Vagina (tissue), 2 donors: ENCODE measurements at regions not wholly inside any gene's neighbourhood (a gene's known extent, or its start where the extent isn't known, plus 50 kb on each side); places are given as distances from the start of the nearest gene placed in this dataset.

ENCODE experiments used
- DNase-seq, 2 donors: peaks; one replicate each; pipeline ENCODE4 v3.0.0-alpha.2; 2017; ENCODE audit errors: extremely low spot score in 2 of 2
- H3K27ac ChIP-seq: fragments of 200-600 bp; sonication (generic); one replicate; pipeline ENCODE4 v1.5.1; 2019
- H3K27me3 ChIP-seq: fragments of 200-600 bp; sonication (generic); one replicate; pipeline ENCODE4 v1.5.1; 2019
- H3K36me3 ChIP-seq, 2 donors: fragments of 200-600 bp; sonication (generic); one replicate each; pipeline ENCODE4 v1.5.1; 2017 to 2019
- H3K4me1 ChIP-seq: fragments of 200-600 bp; sonication (generic); one replicate; pipeline ENCODE4 v1.5.1; 2019
- H3K4me3 ChIP-seq, 2 donors: fragments of 200-600 bp; sonication (generic); 1 replicate in 1 of 2; 2 replicates in 1 of 2; pipeline ENCODE4 v1.5.1; 2016 to 2019
- H3K9me3 ChIP-seq: fragments of 200-600 bp; sonication (generic); one replicate; pipeline ENCODE4 v1.5.1; 2019
- POLR2A ChIP-seq, 2 donors: fragments of 450-650 bp; IDR thresholded peaks; one replicate each; pipeline ENCODE4 v1.6.1; 2017; ENCODE audit warnings: antibody characterized with exemption in 2 of 2, mild to moderate bottlenecking in 2 of 2, moderate library complexity in 2 of 2
- POLR2AphosphoS5 ChIP-seq, 2 donors: sonication (generic); formaldehyde crosslinking; IDR thresholded peaks; one replicate each; pipeline ENCODE4 v1.9.0; 2017; ENCODE audit warnings: antibody characterized with exemption in 2 of 2, mild to moderate bottlenecking in 2 of 2, low read depth in 1 of 2; ENCODE audit not compliant: insufficient read depth in 1 of 2
- intact Hi-C: fragments of 100-400 bp; cut with DNase I; formaldehyde crosslinking; loops from one replicate; pipeline ENCODE4 v1.15.1; 2023
- TF ChIP-seq, protein P1 (sequence below), 3 experiments: fragments of 450-650 bp in 2 of 3; fragments of 200-600 bp in 1 of 3; sonication (generic) in 1 of 3; IDR thresholded peaks; one replicate each; pipeline ENCODE4 v1.5.1; 2017 to 2019; ENCODE audit warnings: antibody characterized with exemption in 3 of 3, mild to moderate bottlenecking in 2 of 3, moderate library complexity in 2 of 3

GRCh38 chr2:82789851-82790205 is 1669.3 kb downstream of the SUCLG1 start:
- intact Hi-C loops: no loop called here
- Histone ChIP-seq H3K4me3 (no peak overlapping the region), H3K27me3 (no peaks in the 10 kb centered on the region), H3K27ac (no peak overlapping the region), H3K36me3 (no peaks in the 10 kb centered on the region), H3K9me3 (no peaks in the 10 kb centered on the region), H3K4me1 (no peaks in the 10 kb centered on the region)
- DNase-seq: no peak
- TF ChIP-seq POLR2AphosphoS5 (IDR thresholded peaks at IDR 0.05; ENCODE audit: insufficient read depth in 1 of 2, low read depth in 1 of 2) (no peak), POLR2A (IDR thresholded peaks at IDR 0.05) (no peak)
- TF ChIP-seq, protein P1, sequence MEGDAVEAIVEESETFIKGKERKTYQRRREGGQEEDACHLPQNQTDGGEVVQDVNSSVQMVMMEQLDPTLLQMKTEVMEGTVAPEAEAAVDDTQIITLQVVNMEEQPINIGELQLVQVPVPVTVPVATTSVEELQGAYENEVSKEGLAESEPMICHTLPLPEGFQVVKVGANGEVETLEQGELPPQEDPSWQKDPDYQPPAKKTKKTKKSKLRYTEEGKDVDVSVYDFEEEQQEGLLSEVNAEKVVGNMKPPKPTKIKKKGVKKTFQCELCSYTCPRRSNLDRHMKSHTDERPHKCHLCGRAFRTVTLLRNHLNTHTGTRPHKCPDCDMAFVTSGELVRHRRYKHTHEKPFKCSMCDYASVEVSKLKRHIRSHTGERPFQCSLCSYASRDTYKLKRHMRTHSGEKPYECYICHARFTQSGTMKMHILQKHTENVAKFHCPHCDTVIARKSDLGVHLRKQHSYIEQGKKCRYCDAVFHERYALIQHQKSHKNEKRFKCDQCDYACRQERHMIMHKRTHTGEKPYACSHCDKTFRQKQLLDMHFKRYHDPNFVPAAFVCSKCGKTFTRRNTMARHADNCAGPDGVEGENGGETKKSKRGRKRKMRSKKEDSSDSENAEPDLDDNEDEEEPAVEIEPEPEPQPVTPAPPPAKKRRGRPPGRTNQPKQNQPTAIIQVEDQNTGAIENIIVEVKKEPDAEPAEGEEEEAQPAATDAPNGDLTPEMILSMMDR (IDR thresholded peaks at IDR 0.05): no peak

- Histone ChIP-seq H3K9me3 (no peaks in the 10 kb centered on the region), H3K27ac (no peak overlapping the region), H3K4me1 (no peaks in the 10 kb centered on the region), H3K27me3 (no peaks in the 10 kb centered on the region), H3K4me3 (no peak overlapping the region), H3K36me3 (no peaks in the 10 kb centered on the region)
- DNase-seq: no peak
- intact Hi-C loops: no loop called here
- TF ChIP-seq, protein P1 (IDR thresholded peaks at IDR 0.05): no peak
- TF ChIP-seq POLR2A (IDR thresholded peaks at IDR 0.05): no peak
- no peak for TF ChIP-seq POLR2AphosphoS5 (IDR thresholded peaks at IDR 0.05; ENCODE audit: insufficient read depth in 1 of 2, low read depth in 1 of 2)
Observed at GRCh38 chr2:82781176-82781915, 1677.7 kb downstream of the SUCLG1 start.

DNA sequence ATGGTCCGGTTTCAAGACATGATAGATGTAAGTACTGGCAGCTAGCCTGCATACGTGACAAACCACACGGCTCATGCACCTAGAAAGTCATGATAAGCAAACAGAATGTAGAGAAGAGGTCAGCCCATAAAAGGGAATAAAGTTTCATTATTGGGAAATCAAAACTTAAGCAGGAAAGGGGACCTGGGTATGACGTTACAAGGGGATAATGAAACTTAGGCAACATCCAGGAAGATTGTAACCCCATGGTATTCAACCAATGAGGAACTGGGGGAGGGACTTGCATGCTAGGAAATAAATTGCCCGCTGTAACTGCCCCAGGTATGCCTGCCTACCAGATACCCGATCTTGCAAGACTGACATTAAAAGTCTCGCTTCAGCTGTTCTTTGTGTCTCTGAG is 1679.0 kb downstream of the SUCLG1 start:
- DNase-seq: no peak
- H3K36me3 ChIP-seq: no peaks in the 10 kb centered on the region
- H3K27me3 ChIP-seq: no peaks in the 10 kb centered on the region
- no peak overlapping the region for H3K27ac ChIP-seq
- H3K4me1 ChIP-seq: no peaks in the 10 kb centered on the region
- no peak for TF ChIP-seq POLR2AphosphoS5 (IDR thresholded peaks at IDR 0.05; ENCODE audit: insufficient read depth in 1 of 2, low read depth in 1 of 2)
- TF ChIP-seq, protein P1 (IDR thresholded peaks at IDR 0.05): no peak
- no peak for TF ChIP-seq POLR2A (IDR thresholded peaks at IDR 0.05)
- intact Hi-C loops: no loop called here
- H3K4me3 ChIP-seq: no peak overlapping the region
- no peaks in the 10 kb centered on the region for H3K9me3 ChIP-seq

- Histone ChIP-seq H3K27me3 (no peaks in the 10 kb centered on the region), H3K36me3 (no peaks in the 10 kb centered on the region), H3K9me3 (no peaks in the 10 kb centered on the region), H3K4me3 (no peak overlapping the region), H3K27ac (no peak overlapping the region), H3K4me1 (no peaks in the 10 kb centered on the region)
- TF ChIP-seq POLR2A (IDR thresholded peaks at IDR 0.05) (no peak), POLR2AphosphoS5 (IDR thresholded peaks at IDR 0.05; ENCODE audit: insufficient read depth in 1 of 2, low read depth in 1 of 2) (no peak)
- TF ChIP-seq, protein P1 (IDR thresholded peaks at IDR 0.05): no peak
- intact Hi-C loops: no loop called here
- no peak for DNase-seq
Observed at GRCh38 chr2:82752396-82752795, 1706.7 kb downstream of the SUCLG1 start.

DNA sequence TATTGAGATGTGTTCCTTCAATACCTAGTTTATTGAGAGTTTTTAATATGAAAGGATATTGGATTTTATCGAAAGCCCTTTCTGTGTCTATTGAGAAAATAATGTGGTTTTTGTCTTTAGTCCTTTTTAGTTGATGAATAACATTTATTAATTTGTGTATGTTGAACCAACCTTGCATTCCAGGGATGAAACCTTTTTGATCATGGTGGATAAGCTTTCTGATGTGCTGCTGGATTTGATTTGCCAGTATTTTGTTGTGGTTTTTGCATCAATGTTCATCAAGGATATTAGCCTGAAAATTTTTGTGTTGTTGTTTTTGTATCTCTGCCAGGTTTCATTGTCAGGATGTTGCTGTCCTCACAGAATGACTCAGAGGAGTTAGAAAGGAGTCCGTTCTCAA is 1710.4 kb downstream of the SUCLG1 start:
- Histone ChIP-seq H3K27ac (no peak overlapping the region), H3K4me1 (no peaks in the 10 kb centered on the region), H3K36me3 (no peaks in the 10 kb centered on the region), H3K4me3 (no peak overlapping the region), H3K9me3 (no peaks in the 10 kb centered on the region), H3K27me3 (no peaks in the 10 kb centered on the region)
- intact Hi-C loops: no loop called here
- no peak for DNase-seq
- TF ChIP-seq POLR2AphosphoS5 (IDR thresholded peaks at IDR 0.05; ENCODE audit: insufficient read depth in 1 of 2, low read depth in 1 of 2) (no peak), POLR2A (IDR thresholded peaks at IDR 0.05) (no peak)
- TF ChIP-seq, protein P1 (IDR thresholded peaks at IDR 0.05): no peak
